ENCODE measurements at regions not wholly inside any gene's neighbourhood (a gene's known extent, or its start where the extent isn't known, plus 50 kb on each side); places are given as distances from the start of the nearest gene placed in this dataset.

DNA sequence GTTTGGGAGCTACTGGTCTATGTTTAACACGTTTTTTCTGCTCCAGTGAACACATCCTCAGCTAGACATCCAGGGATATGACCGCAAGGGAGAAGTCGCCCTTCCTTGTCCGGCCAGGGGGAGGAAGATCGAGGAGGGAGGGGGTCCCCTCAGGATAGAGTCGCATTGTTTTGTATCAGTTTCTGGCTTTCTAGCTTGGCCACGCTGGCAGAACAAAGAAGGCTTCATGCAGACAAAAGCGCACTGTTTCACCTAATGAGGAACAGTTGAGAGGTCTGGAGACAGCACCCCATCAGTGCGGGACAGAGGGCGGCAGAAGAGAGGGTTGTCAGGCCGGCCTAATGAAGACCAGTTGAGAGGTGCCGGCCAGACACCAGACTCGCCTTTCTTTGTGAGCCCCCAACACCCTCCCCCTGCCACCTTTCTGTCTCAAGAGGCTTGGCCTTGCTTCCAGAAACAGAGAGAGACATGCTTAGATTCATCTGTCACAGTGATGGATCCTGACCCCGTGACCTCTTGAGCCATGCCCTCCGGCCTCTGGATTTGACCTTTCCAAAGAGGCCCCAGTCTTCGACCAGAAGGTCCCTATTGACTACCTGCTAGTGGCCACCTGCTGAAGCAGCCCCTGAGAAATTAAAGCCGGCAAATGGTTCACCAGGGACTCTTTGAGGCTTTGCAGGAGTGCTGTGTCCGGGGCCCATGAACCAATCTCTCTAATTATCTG, 254.7 kb upstream of the TBX3 start:
- TF ChIP-seq, protein P1, sequence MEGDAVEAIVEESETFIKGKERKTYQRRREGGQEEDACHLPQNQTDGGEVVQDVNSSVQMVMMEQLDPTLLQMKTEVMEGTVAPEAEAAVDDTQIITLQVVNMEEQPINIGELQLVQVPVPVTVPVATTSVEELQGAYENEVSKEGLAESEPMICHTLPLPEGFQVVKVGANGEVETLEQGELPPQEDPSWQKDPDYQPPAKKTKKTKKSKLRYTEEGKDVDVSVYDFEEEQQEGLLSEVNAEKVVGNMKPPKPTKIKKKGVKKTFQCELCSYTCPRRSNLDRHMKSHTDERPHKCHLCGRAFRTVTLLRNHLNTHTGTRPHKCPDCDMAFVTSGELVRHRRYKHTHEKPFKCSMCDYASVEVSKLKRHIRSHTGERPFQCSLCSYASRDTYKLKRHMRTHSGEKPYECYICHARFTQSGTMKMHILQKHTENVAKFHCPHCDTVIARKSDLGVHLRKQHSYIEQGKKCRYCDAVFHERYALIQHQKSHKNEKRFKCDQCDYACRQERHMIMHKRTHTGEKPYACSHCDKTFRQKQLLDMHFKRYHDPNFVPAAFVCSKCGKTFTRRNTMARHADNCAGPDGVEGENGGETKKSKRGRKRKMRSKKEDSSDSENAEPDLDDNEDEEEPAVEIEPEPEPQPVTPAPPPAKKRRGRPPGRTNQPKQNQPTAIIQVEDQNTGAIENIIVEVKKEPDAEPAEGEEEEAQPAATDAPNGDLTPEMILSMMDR (IDR thresholded peaks at IDR 0.05; ENCODE audit: extremely low read depth, missing control alignments): no peak
- DNase-seq (ENCODE audit: low spot score): no peak

DNA sequence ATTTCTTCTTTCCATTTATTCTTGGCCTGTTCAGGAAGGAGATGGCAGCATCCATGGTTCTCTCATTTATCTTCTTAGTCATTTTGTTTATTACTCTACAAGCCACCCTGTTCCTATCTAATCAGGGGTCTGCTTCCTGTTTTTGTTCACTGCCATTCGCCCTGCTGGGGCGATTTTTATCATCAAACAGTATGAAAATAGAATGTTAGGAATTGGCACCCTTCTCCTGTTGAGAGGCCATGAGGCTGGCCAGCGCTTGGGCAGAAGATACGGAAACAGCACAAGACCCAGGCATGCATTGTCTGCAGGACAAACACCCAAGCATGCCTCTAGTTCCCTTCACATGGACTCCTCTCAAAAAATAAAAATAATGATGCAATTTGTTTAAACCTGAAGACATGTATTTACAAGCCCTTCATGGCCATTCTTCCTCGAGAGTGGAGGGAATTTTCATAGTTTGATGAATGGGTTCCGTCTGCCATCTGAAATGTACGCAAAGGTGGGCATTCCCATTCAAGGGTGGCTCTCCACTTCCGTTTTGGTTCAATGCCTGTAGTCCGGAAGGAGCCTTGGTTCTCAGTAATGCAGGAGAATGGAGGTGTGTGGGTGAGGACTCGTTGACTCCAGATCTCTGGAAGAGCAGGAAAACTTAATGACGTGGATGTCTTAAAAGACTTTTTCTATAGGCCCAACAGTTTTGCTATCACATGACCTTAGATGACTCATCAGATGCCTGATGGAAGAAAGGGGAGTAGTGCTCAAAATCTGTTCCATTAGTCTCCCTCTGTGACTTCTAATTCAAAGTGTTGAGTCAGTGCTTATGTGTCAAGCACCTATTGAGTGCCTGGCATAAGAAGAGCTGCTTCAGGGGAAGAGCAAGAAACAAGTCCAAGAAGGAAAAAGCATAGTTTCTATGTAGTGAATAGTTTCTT, 252.4 kb upstream of the TBX3 start:
- no peak for DNase-seq (ENCODE audit: low spot score)
- TF ChIP-seq, protein P1 (IDR thresholded peaks at IDR 0.05; ENCODE audit: extremely low read depth, missing control alignments): no peak

DNA sequence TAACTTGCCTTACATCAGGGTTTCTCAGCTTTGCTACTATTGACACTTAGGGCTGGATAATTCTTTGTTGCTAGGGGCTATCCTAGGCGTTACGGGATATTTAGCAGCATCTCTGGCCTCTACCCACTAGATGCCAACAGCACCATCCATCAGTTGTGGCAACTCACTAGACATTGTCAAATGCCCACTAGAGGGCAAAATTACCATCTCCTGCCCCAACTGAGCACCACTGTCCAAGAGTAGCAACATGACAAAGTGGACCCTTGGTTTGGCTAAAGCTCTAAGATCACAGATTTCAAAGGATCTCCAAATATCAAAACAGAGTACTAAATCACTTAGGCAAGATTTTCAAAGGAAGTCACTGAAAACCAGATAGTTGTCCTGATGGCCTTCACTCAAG, 251.7 kb upstream of the TBX3 start:
- TF ChIP-seq, protein P1 (IDR thresholded peaks at IDR 0.05; ENCODE audit: extremely low read depth, missing control alignments): no peak
- DNase-seq (ENCODE audit: low spot score): no peak

DNA sequence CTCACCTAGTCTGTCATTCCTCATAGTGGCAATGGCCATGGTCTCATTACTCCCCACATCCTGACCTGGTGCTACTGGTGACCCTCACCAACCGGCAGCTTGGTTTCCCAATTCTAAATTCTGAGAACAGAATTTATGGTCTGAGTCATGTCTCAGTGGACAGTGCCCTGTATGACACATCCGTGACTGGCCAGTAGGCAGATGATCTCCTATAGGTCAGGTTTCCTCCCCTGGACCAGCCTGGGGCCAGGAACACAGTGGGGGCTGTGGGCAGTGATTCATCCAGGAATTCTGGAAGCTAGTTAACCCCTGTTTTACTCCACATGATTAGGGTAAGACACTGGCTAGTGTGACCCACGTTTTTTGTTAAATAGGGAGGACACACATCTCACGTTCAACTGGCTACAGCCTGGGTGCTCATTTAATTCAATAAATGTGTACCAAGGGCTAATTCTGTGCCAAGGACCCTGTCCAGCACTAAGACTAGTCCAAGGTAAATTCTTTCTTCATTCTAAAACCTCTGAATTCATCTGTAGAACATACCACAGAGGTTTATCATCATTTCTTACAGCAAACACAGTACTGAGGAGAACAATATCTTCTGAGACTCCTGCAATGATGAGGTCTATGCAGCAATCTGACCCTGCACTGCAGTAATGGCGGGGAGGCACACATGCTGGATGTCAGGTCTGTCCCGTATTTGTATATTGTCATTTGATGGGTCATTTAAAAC, 249.6 kb upstream of the TBX3 start:
- TF ChIP-seq, protein P1 (IDR thresholded peaks at IDR 0.05; ENCODE audit: extremely low read depth, missing control alignments): no peak
- DNase-seq (ENCODE audit: low spot score): no peak

DNA sequence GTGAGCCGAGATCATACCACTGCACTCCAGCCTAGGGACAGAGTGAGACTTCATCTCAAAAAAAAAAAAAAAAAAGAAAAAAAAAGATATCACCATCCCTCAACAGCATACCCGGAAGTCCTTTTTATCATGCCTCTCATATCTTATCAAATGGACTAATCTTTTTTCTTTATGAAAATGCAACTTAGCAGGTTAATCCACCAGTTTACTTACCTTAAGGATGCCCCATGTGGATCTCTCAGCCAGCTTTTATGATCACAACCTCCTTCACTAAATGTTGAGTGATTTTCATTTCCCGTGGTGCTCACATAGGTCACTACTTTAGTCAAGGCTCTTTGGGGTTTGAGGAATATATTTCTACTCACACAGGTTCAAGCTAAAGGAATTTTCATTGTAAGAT, 248.8 kb upstream of the TBX3 start:
- TF ChIP-seq, protein P1 (IDR thresholded peaks at IDR 0.05; ENCODE audit: extremely low read depth, missing control alignments): no peak
- DNase-seq (ENCODE audit: low spot score): no peak

DNA sequence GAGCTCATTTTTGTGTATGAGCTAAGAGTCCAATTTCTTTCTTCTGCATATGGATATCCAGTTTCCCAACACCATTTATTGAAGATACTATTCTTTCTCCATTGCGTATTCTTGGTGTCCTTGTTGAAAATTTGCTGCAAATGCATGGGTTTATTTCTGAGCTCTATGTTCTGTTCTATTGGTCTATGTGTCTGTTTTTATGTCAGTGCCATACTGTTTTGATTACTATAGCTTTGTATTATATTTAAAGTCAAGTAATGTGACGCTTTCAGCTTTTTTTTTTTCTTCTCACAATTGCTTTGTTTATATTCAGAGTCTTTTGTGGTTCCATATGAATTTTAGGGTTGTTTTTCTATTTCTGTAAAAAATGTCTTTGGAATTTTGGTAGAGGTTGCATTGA, 247.1 kb upstream of the TBX3 start:
- DNase-seq (ENCODE audit: low spot score): no peak
- TF ChIP-seq, protein P1 (IDR thresholded peaks at IDR 0.05; ENCODE audit: extremely low read depth, missing control alignments): no peak

Data from GM20000 (cell line).